ENCODE measurements at regions not wholly inside any gene's neighbourhood (a gene's known extent, or its start where the extent isn't known, plus 50 kb on each side); places are given as distances from the start of the nearest gene placed in this dataset.
"Not testable (repeated sequence)": the region's sequence is repeated elsewhere in the genome, so short reads cannot be mapped to it uniquely, and the experiment has no call there.

DNA sequence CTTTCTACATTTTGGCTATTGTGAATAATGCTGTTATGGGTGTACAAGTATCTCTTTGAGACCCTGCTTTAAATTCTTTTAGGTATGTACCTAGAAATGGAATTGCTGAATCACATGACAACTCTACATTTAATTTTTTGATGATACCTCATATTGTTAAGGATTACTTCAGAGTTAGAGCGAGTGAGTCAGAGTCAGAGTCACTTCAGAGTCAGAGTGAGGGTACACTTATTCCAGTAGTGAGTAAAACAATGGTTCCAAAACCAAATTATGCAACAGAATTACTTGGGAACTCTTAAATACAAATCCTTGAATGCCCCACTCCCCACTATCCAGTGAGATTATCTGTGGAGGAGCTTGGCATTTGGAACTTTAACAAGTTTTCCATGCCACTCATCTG is 50.3 kb upstream of the SNRK start:
- no peaks in the 10 kb centered on the region for H3K27me3 ChIP-seq (ENCODE audit: low read depth)
- in situ Hi-C loops (cut with MboI; ENCODE audit: low sequenced_read_pairs), result no loop called here
- H3K36me3 ChIP-seq (replicated peaks), result no peaks in the 10 kb centered on the region
- no peak for DNase-seq (ENCODE audit: low spot score in 2 of 2)
- H3K4me3 ChIP-seq, result no peak overlapping the region
- no peaks in the 10 kb centered on the region for H3K4me1 ChIP-seq
- no peaks in the 10 kb centered on the region for H3K9me3 ChIP-seq

DNA sequence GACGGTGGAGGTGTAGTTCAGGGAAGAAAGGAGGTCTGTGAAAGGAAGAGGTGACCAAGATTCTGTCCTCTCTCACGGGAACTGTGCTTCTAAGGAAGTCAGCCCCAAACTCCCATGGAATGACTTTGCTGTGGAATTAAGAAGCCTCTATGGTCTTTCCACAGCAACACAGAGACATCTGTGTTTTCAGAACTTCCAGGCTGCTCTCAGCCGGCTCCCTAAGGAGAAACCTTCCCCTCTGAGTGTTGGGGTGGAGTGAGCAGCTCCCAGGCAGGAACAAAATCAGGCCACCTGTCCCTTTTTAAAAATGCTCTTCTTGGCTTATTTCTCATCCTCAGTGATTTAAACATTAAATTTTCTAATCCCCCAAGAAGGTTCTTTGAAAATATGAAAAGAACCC is 53.3 kb upstream of the SNRK start:
- Histone ChIP-seq H3K4me3 (no peak overlapping the region), H3K27me3 (ENCODE audit: low read depth) (no peaks in the 10 kb centered on the region), H3K9me3 (no peaks in the 10 kb centered on the region), H3K4me1 (no peaks in the 10 kb centered on the region), H3K36me3 (replicated peaks) (no peaks in the 10 kb centered on the region)
- no peak for DNase-seq (ENCODE audit: low spot score in 2 of 2)
- in situ Hi-C loops (cut with MboI; ENCODE audit: low sequenced_read_pairs), result no loop called here

DNA sequence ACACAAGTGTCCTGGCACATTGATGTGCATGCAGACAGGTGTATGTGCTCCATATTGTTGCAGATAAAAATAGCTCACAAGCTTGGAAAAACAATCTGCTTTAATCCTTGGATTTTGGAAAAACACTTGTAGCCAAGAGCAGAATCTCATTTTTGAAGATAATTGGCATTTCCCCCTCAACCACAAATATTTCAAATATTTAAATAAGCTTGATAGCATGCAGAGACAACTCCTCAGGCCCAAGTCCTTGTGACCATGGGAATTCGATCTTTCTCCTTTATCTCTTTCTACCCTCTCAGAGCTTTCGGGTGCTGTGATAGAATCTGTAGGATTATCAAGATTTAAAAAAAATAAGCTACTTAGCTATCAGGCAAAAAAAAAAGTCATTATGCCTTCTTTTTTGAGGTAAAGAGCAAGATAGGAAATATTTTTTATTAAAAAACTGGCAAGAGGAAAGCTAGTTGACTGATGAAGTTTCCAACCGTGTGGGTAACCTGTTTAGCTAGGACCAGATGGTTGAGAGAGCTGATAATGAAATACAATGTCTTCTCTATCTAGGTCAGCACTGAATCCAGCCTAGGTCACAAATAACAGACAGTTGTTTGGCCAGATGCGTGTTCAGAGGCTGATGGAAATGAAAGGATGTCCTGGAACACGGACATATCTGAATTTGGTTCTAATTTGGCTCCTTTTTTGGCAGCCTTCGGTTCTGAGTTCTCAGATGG is 54.9 kb upstream of the SNRK start:
- no peak for DNase-seq (ENCODE audit: low spot score in 2 of 2)
- Histone ChIP-seq H3K4me1 (no peaks in the 10 kb centered on the region), H3K36me3 (replicated peaks) (no peaks in the 10 kb centered on the region), H3K27me3 (ENCODE audit: low read depth) (no peaks in the 10 kb centered on the region), H3K9me3 (no peaks in the 10 kb centered on the region), H3K4me3 (no peak overlapping the region)
- in situ Hi-C loops (cut with MboI; ENCODE audit: low sequenced_read_pairs), result no loop called here

DNA sequence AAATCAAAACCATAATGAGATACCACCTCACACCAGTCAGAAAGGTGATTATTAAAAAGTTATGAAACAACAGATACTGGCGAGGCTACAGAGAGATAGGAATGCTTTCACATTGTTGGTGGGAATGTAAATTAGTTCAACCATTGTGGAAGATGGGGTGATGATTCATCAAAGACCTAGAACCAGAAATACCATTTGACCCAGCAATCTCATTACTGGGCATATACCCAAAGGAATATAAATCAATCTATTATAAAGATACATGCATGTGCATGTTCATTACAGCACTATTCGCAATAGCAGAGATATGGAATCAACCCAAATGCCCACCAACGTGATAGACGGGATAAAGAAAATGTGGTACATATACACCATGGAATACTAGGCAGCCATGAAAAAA is 56.5 kb upstream of the SNRK start:
- H3K4me3 ChIP-seq; H3K27me3 ChIP-seq (ENCODE audit: low read depth); in situ Hi-C loops (cut with MboI; ENCODE audit: low sequenced_read_pairs); DNase-seq (ENCODE audit: low spot score in 2 of 2); H3K9me3 ChIP-seq; H3K36me3 ChIP-seq (replicated peaks); H3K4me1 ChIP-seq: not testable (repeated sequence)

DNA sequence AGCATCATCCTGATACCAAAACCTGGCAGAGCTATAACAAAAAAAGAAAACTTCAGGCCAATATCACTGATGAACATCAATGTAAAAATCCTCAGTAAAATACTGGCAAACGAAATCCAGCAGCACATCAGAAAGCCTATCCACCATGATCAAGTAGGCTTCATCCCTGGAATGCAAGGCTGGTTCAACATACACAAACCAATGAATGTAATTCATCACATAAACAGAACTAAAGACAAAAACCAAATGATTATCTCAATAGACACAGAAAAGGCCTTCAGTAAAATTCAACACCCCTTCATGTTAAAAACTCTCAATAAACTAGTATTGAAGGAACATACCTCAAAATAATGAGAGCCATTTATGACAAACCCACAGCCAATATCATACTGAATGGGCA is 58.7 kb upstream of the SNRK start:
- H3K9me3 ChIP-seq; DNase-seq (ENCODE audit: low spot score in 2 of 2); in situ Hi-C loops (cut with MboI; ENCODE audit: low sequenced_read_pairs); H3K36me3 ChIP-seq (replicated peaks); H3K4me1 ChIP-seq; H3K4me3 ChIP-seq; H3K27me3 ChIP-seq (ENCODE audit: low read depth): not testable (repeated sequence)

DNA sequence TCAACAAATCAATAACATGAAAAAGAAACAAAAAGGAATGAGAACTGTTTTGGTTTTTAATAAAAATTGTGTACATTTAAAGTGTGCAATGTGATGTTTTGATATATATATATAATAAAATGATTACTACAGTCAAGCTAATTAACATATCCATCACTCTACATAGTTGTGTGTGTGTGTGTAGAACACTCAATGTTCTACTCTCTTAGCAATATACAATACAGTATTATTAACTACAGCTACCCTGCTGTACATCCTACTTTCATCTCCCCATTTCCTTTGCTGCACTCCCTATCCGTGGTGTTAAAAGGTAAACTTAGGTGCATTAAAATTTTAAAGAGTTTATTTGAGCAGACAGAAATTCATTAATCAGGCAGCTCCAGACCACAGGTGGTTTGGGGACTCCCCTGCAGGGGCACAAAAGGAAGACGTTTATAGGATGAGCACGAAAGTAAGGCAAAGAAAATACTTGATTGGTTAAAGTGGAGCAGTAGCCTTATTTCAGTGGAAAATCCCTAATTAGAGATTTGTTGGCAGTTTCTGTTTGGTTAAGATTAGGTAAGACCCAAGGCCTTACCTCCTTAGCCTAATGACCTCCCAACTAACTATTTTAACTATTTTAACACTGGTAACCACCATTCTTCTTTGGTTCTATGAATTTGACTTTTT is 61.8 kb upstream of the SNRK start:
- in situ Hi-C loops (cut with MboI; ENCODE audit: low sequenced_read_pairs), result no loop called here
- Histone ChIP-seq H3K4me1 (no peaks in the 10 kb centered on the region), H3K36me3 (replicated peaks) (no peaks in the 10 kb centered on the region), H3K9me3 (peaks cover 2% of the 10 kb centered on the region; the same call in 1 of the 2 replicates), H3K4me3 (no peak overlapping the region), H3K27me3 (ENCODE audit: low read depth) (no peaks in the 10 kb centered on the region)
- DNase-seq (ENCODE audit: low spot score in 2 of 2), result no peak

DNA sequence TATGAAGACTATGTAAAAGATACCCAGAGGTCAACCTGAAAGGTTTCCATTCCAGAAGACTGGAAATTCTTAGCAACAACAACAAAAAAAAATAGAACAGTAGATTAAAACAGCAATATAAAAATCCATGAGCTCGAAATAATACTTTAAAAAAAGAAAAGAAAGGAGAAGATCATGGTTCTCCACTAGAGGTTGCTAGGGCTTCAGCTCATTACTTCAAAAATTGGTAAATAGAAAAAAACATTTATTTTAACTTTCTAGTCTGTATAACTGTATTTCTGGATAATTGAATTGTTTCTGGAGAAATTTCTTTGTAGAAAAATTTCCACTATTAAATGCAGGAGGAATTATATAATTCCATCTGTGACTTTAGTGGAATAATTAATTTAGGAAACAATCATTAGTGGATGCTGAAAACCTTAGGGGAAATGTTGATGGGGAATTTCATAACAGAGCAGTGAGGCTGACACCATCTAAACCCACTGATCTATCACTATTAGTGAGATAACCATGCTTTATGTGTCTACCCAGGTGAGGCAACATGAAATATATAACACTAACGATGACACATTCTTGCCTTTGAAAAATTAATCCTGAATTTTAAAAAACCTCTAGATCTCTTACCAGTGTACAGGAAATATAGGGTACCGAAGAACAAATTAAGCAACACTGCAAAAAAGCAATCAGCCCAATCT is 62.5 kb upstream of the SNRK start:
- DNase-seq (ENCODE audit: low spot score in 2 of 2), result no peak
- H3K4me1 ChIP-seq, result no peaks in the 10 kb centered on the region

DNA sequence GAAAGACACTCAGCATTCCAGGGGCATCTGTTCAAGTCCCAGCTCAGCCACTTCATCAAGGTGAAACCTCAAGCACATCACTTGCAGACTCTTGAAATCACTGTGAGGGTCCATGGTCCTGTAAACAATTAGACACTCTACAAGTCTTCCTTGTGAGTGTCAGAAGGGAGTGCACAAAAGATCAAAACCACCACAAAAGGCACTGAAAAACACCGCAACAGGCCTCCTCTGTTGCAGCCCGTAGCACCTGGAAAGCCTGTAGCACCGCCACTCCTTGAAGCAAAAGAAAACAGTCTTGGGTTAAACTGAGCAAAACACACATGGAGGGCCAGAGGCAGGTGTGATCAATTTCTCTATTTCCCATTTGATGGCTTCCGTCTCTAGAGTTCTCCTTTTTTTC is 63.8 kb upstream of the SNRK start:
- no peaks in the 10 kb centered on the region for H3K4me1 ChIP-seq
- no peaks in the 10 kb centered on the region for H3K36me3 ChIP-seq (replicated peaks)
- no peak for DNase-seq (ENCODE audit: low spot score in 2 of 2)
- in situ Hi-C loops (cut with MboI; ENCODE audit: low sequenced_read_pairs), result no loop called here
- no peaks in the 10 kb centered on the region for H3K27me3 ChIP-seq (ENCODE audit: low read depth)
- H3K4me3 ChIP-seq, result no peak overlapping the region
- peaks cover 2% of the 10 kb centered on the region; the same call in 1 of the 2 replicates for H3K9me3 ChIP-seq

More for the DNA sequence above, 62.5 kb upstream of the SNRK start:
- no peaks in the 10 kb centered on the region for H3K27me3 ChIP-seq (ENCODE audit: low read depth)
- H3K36me3 ChIP-seq (replicated peaks), result no peaks in the 10 kb centered on the region
- H3K9me3 ChIP-seq, result peaks cover 2% of the 10 kb centered on the region; the same call in 1 of the 2 replicates
- no peak overlapping the region for H3K4me3 ChIP-seq
- in situ Hi-C loops (cut with MboI; ENCODE audit: low sequenced_read_pairs), result no loop called here

DNA sequence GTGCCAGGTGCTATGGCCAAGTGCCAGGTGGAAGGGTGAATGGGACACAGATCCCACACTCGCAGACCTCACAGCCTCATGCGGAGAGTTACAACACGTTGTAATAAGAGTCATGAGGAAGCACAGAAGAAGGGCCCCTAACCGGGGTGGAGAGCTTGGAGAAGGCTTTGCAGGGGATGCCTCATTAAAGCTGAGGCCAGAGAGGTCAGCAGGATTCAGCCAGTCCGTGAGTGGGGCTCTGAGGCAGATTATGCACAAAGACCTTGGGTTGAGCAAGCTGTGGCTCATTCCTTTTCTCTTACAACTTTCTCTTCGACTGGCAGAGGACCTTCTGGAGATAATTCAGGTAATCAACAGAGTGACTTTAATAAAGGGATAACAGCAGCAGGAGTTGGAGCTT is 65.3 kb upstream of the SNRK start:
- no peak overlapping the region for H3K4me3 ChIP-seq
- H3K27me3 ChIP-seq (ENCODE audit: low read depth), result no peaks in the 10 kb centered on the region
- peaks cover 2% of the 10 kb centered on the region; the same call in 1 of the 2 replicates for H3K9me3 ChIP-seq
- in situ Hi-C loops (cut with MboI; ENCODE audit: low sequenced_read_pairs), result no loop called here
- H3K36me3 ChIP-seq (replicated peaks), result no peaks in the 10 kb centered on the region
- no peaks in the 10 kb centered on the region for H3K4me1 ChIP-seq
- DNase-seq (ENCODE audit: low spot score in 2 of 2), result no peak

DNA sequence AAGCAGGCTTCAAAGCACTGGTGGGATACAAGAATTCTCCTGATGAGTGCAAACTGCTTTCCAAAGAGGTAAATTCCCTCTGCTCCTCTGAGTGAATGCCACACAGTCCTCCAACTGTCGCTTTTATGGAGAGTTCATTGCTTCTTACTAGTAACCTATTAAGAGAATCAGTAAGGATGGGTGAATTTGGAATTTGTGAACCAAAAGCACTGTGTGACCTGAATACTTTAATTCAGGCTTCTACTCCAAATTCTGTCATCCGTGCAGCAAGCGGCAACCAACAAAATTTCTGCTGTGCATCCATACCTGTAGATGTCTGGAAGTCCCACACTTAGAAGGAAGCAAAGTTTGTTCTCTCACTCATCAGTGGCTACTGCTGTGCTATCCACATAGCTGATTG is 66.7 kb upstream of the SNRK start:
- no peak for DNase-seq (ENCODE audit: low spot score in 2 of 2)
- H3K27me3 ChIP-seq (ENCODE audit: low read depth), result no peaks in the 10 kb centered on the region
- in situ Hi-C loops (cut with MboI; ENCODE audit: low sequenced_read_pairs), result no loop called here
- no peaks in the 10 kb centered on the region for H3K36me3 ChIP-seq (replicated peaks)
- no peak overlapping the region for H3K4me3 ChIP-seq
- H3K9me3 ChIP-seq, result peaks cover 2% of the 10 kb centered on the region; the same call in 1 of the 2 replicates
- H3K4me1 ChIP-seq, result no peaks in the 10 kb centered on the region

DNA sequence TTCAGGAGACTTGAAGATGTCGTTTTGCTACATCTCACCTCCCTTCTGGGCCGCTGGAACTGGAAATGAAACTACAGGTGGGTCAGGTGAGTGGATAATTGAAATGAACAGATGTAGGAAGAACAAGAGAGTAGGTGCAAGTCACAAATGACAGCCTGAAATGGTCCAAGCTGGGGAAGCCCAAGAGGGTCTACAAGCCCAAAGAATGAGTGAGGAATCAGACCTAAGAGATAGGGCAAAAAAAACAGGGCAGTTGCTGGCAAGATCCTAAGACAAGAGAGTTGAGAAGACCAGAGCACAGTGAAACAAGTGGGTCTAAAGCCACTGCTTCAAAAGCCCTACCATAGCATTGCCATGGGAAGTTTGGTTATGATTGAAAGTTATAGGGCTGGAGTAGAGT is 67.4 kb upstream of the SNRK start:
- in situ Hi-C loops (cut with MboI; ENCODE audit: low sequenced_read_pairs), result no loop called here
- no peaks in the 10 kb centered on the region for H3K27me3 ChIP-seq (ENCODE audit: low read depth)
- no peaks in the 10 kb centered on the region for H3K36me3 ChIP-seq (replicated peaks)
- H3K4me3 ChIP-seq, result no peak overlapping the region
- peaks cover 2% of the 10 kb centered on the region; the same call in 1 of the 2 replicates for H3K9me3 ChIP-seq
- H3K4me1 ChIP-seq, result no peaks in the 10 kb centered on the region
- no peak for DNase-seq (ENCODE audit: low spot score in 2 of 2)

DNA sequence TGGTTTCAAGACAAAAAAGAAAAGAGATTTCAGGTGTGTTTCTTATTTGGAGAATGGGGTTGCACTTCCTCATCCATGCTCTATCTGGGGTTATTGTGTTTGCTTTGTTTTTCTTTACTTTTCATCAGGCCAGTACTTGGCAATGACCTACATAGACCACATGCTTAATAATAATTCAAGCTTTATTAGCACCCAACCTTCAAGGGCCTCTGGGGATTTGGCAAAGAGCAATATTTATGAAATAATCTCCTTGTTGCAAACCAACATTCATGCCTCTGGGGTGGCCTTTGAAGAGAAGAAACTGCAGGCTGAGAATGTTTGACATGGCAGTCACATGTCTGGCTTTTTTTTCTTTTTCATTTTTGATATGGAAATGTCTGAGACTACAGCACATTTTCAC is 68.2 kb upstream of the SNRK start:
- Histone ChIP-seq H3K4me1 (no peaks in the 10 kb centered on the region), H3K4me3 (no peak overlapping the region), H3K36me3 (replicated peaks) (no peaks in the 10 kb centered on the region), H3K9me3 (peaks cover 2% of the 10 kb centered on the region; the same call in 1 of the 2 replicates), H3K27me3 (ENCODE audit: low read depth) (no peaks in the 10 kb centered on the region)
- in situ Hi-C loops (cut with MboI; ENCODE audit: low sequenced_read_pairs), result no loop called here
- DNase-seq (ENCODE audit: low spot score in 2 of 2), result no peak

DNA sequence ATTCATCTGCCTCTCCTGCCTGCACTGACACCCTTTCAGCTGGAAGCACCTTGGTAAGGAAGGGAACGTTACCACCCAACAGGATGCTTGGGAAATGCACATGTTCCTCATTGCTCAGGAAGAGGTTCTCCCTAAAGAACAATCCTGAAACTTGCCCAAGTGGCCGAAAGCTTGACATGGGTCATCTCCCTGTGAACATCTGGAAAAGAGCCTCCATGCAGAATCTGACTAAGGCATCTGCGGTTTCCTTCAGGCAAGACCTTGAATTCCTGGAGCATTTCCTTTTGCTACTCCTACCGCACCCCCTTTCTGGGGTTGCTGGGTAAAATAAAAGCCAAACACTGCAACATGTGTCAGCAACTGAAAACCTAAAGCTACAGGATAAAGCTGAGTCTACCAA is 68.7 kb upstream of the SNRK start:
- in situ Hi-C loops (cut with MboI; ENCODE audit: low sequenced_read_pairs), result no loop called here
- Histone ChIP-seq H3K9me3 (no peaks in the 10 kb centered on the region), H3K27me3 (ENCODE audit: low read depth) (no peaks in the 10 kb centered on the region), H3K36me3 (replicated peaks) (no peaks in the 10 kb centered on the region), H3K4me1 (no peaks in the 10 kb centered on the region), H3K4me3 (no peak overlapping the region)
- no peak for DNase-seq (ENCODE audit: low spot score in 2 of 2)

DNA sequence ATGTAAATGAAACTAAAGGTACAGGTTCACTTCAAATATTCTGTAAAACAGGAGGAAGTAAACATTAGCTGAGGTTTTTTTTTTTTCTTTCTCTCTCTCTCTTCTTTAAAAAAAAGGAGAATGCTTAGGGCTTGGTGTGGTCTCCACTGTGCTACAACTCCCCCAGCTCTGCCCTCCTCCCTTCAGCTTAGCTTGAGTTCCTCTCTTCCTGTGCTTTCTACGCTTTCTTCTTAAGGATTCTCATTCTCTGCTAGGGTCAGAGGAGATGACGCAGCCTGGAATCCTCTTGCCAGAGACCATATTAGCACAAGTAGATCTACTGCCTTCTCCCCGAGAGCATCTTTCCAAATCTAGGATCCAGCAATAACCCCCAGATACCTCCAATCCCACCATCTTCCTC is 69.1 kb upstream of the SNRK start:
- in situ Hi-C loops (cut with MboI; ENCODE audit: low sequenced_read_pairs), result no loop called here
- H3K36me3 ChIP-seq (replicated peaks), result no peaks in the 10 kb centered on the region
- no peaks in the 10 kb centered on the region for H3K9me3 ChIP-seq
- DNase-seq (ENCODE audit: low spot score in 2 of 2), result no peak
- H3K4me3 ChIP-seq, result no peak overlapping the region
- no peaks in the 10 kb centered on the region for H3K4me1 ChIP-seq
- H3K27me3 ChIP-seq (ENCODE audit: low read depth), result no peaks in the 10 kb centered on the region

Data from HAP-1 (cell line).